Sigmoid colon (tissue), 6 donors: ENCODE measurements at regions not wholly inside any gene's neighbourhood (a gene's known extent, or its start where the extent isn't known, plus 50 kb on each side); places are given as distances from the start of the nearest gene placed in this dataset.
A peak's percentile ranks its signal among the peaks of the same experiment; 100 is the strongest.

Source experiments
- DNase-seq: peaks from one replicate; pipeline ENCODE4 v3.0.0-alpha.2; 2019
- H3K27ac ChIP-seq, 4 donors: fragments of 200-600 bp; sonication (generic); one replicate each; pipeline ENCODE4 v1.5.1; 2016 to 2019; ENCODE audit warnings: mild to moderate bottlenecking in 1 of 4
- H3K27me3 ChIP-seq, 3 donors: fragments of 200-600 bp; sonication (generic); one replicate each; pipeline ENCODE4 v1.5.1; 2019; ENCODE audit warnings: mild to moderate bottlenecking in 1 of 3
- H3K36me3 ChIP-seq, 4 donors: fragments of 200-600 bp; sonication (generic); one replicate each; pipeline ENCODE4 v1.5.1; 2016 to 2019
- H3K4me1 ChIP-seq, 4 donors: fragments of 200-600 bp; sonication (generic); one replicate each; pipeline ENCODE4 v1.5.1; 2017 to 2019
- H3K4me3 ChIP-seq, 4 donors: fragments of 200-600 bp; sonication (generic); one replicate each; pipeline ENCODE4 v1.5.1; 2017 to 2019; ENCODE audit warnings: mild to moderate bottlenecking in 2 of 4, moderate library complexity in 1 of 4
- H3K9me3 ChIP-seq, 4 donors: fragments of 200-600 bp in 3 of 4; sonication (generic) in 3 of 4; one replicate each; pipeline versions ENCODE4 v1.5.1 to v1.6.1; 2013 to 2019
- CTCF ChIP-seq, 4 experiments: fragments of 450-650 bp in 3 of 4; fragments of 200-600 bp in 1 of 4; IDR thresholded peaks; one replicate each; pipeline ENCODE4 v1.5.1; 2016 to 2019; ENCODE audit warnings: antibody characterized with exemption in 4 of 4, mild to moderate bottlenecking in 3 of 4, moderate library complexity in 2 of 4
- EP300 ChIP-seq, 4 donors: sonication (generic); formaldehyde crosslinking; IDR thresholded peaks; one replicate each; pipeline ENCODE4 v1.6.1; 2017; ENCODE audit warnings: antibody characterized with exemption in 4 of 4
- POLR2A ChIP-seq, 2 donors: fragments of 450-650 bp; IDR thresholded peaks; one replicate each; pipeline ENCODE4 v1.6.1; 2016; ENCODE audit warnings: antibody characterized with exemption in 2 of 2, mild to moderate bottlenecking in 2 of 2, moderate library complexity in 2 of 2
- POLR2AphosphoS5 ChIP-seq, 4 donors: sonication (generic); formaldehyde crosslinking; IDR thresholded peaks; one replicate each; pipeline ENCODE4 v1.6.1; 2017; ENCODE audit warnings: antibody characterized with exemption in 4 of 4
- WGBS, 2 donors: extraction: QIAGEN DNeasy Blood & Tissue Kit; methylation state at CpG; one replicate each; pipeline ENCODE4 v1.1.7; 2013; 5-methylcytosine and 5-hydroxymethylcytosine counted together
- intact Hi-C: fragments of 100-400 bp; cut with DNase I; formaldehyde crosslinking; loops from one replicate; pipeline ENCODE4 v1.15.1; 2023
- donor health status: healthy with polysubstance abuse.
- donor health status: healthy.

- Histone ChIP-seq H3K36me3 (no peaks in the 10 kb centered on the region), H3K27me3 (no peaks in the 10 kb centered on the region), H3K4me3 (no peak overlapping the region), H3K9me3 (no peaks in the 10 kb centered on the region), H3K4me1 (no peaks in the 10 kb centered on the region), H3K27ac (no peak overlapping the region)
- DNase-seq: no peak
- TF ChIP-seq CTCF (IDR thresholded peaks at IDR 0.05) (no peak), EP300 (IDR thresholded peaks at IDR 0.05) (no peak), POLR2AphosphoS5 (IDR thresholded peaks at IDR 0.05) (no peak)
- intact Hi-C loops: no loop called here
- WGBS, 2 donors: 91 to 92% methylated on average over 2 of the region's 2 CpGs
Observed at GRCh38 chr2:100222844-100223243, 80.5 kb upstream of the AFF3 start.

GRCh38 chr2:100218552-100218951 lies 76.2 kb upstream of the AFF3 start:
- H3K4me1 ChIP-seq: peaks cover 0 to 25% (median 23%) of the 10 kb centered on the region in 4 donors
- H3K36me3 ChIP-seq: no peaks in the 10 kb centered on the region
- no peak for TF ChIP-seq POLR2A (IDR thresholded peaks at IDR 0.05)
- TF ChIP-seq POLR2AphosphoS5 (IDR thresholded peaks at IDR 0.05): no peak
- no peak for TF ChIP-seq EP300 (IDR thresholded peaks at IDR 0.05)
- no peak for TF ChIP-seq CTCF (IDR thresholded peaks at IDR 0.05)
- WGBS, 2 donors: 92 to 93% methylated on average over 3 of the region's 3 CpGs
- intact Hi-C loops: no loop called here
- no peak overlapping the region for H3K27ac ChIP-seq
- no peaks in the 10 kb centered on the region for H3K9me3 ChIP-seq
- no peak overlapping the region for H3K4me3 ChIP-seq
- DNase-seq: no peak
- H3K27me3 ChIP-seq: no peaks in the 10 kb centered on the region

- intact Hi-C loops: no loop called here
- H3K27ac ChIP-seq: no peak overlapping the region
- TF ChIP-seq POLR2A (IDR thresholded peaks at IDR 0.05) (no peak), EP300 (IDR thresholded peaks at IDR 0.05) (no peak), CTCF (IDR thresholded peaks at IDR 0.05) (no peak), POLR2AphosphoS5 (IDR thresholded peaks at IDR 0.05) (no peak)
Observed at GRCh38 chr2:100217323-100217722, 74.9 kb upstream of the AFF3 start.

GRCh38 chr2:100216015-100216414 lies 73.6 kb upstream of the AFF3 start:
- Histone ChIP-seq H3K36me3 (no peaks in the 10 kb centered on the region), H3K4me1 (peaks cover 0 to 32% (median 32%) of the 10 kb centered on the region in 4 donors), H3K9me3 (no peaks in the 10 kb centered on the region), H3K4me3 (no peak overlapping the region), H3K27ac (peak overlapping the region; percentile 70 to 82 (median 80)), H3K27me3 (no peaks in the 10 kb centered on the region)
- no peak for TF ChIP-seq POLR2AphosphoS5 (IDR thresholded peaks at IDR 0.05)
- WGBS, 2 donors: 87 to 90% methylated on average over 5 of the region's 5 CpGs
- intact Hi-C loops: no loop called here
- no peak for DNase-seq

More at GRCh38 chr2:100217323-100217722, 74.9 kb upstream of the AFF3 start:
- DNase-seq: no peak
- 94 to 97% methylated on average over 6 of the region's 6 CpGs for WGBS, 2 donors
- peaks cover 0 to 32% (median 32%) of the 10 kb centered on the region in 4 donors for H3K4me1 ChIP-seq
- no peaks in the 10 kb centered on the region for H3K36me3 ChIP-seq
- no peak overlapping the region for H3K4me3 ChIP-seq
- H3K27me3 ChIP-seq: no peaks in the 10 kb centered on the region
- no peaks in the 10 kb centered on the region for H3K9me3 ChIP-seq

- H3K27me3 ChIP-seq: no peaks in the 10 kb centered on the region
- TF ChIP-seq CTCF (IDR thresholded peaks at IDR 0.05): peak in 1 of 4 experiments; percentile 7
- no peak for TF ChIP-seq POLR2A (IDR thresholded peaks at IDR 0.05)
- peak in 1 of 4 donors; percentile 43 for TF ChIP-seq POLR2AphosphoS5 (IDR thresholded peaks at IDR 0.05)
- TF ChIP-seq EP300 (IDR thresholded peaks at IDR 0.05): peak in 1 of 4 donors; percentile 19
- 88 to 91% methylated on average over 6 of the region's 6 CpGs for WGBS, 2 donors
- H3K4me1 ChIP-seq: peaks cover 0 to 32% (median 32%) of the 10 kb centered on the region in 4 donors
- peak overlapping the region; percentile 70 to 82 (median 80) for H3K27ac ChIP-seq
- no peaks in the 10 kb centered on the region for H3K36me3 ChIP-seq
- H3K9me3 ChIP-seq: no peaks in the 10 kb centered on the region
- no peak overlapping the region for H3K4me3 ChIP-seq
- intact Hi-C loops: no loop called here
- no peak for DNase-seq
Observed at GRCh38 chr2:100215371-100215770, 73.0 kb upstream of the AFF3 start.
